NCI-H1417 (cell line): ENCODE measurements at regions not wholly inside any gene's neighbourhood (a gene's known extent, or its start where the extent isn't known, plus 50 kb on each side); places are given as distances from the start of the nearest gene placed in this dataset.
"Not testable (repeated sequence)": the region's sequence is repeated elsewhere in the genome, so short reads cannot be mapped to it uniquely, and the experiment has no call there.

Source experiments
- DNase-seq, 3 experiments: peaks; one replicate each; lab custom pipeline; 2025; lab: John Stamatoyannopoulos, UW

DNA sequence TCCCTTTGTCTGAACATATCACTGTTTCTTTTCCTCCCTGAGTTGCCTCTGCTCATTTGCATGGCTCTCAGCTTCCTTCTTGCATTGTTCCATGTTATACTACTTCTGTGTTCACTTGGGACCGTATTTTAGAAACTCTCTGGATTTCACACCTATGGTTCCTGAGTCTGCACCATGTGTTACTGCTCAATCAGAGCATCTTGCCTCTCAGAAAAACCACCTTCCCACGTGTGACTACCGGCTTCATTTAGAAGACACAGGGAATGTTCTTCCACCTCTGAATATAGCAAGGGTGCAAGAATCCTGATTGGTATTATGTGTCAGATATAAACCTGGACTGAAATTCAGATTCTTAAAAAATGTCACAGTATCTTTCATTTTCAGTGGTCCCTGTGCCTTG lies 731.2 kb downstream of the TDRD15 start:
- DNase-seq = no peak

DNA sequence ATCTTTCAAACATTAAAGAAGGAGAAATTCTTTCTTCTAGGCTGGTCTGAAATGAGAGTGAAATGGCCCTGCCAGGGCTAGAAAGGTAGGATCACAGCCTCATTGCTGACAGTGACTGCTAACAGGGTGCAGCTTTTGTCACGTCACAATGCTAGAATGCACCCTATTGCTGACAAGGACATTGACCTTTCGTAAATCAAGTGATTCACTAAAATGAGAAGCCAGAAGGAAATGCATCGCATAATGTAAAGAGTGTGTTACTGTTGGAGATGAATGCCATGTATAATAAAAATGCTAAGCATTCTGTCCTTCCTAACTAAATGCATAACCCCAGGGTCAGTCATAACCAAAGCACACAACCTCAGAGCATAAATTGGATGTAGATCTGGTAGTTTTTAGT lies 732.9 kb downstream of the TDRD15 start:
- DNase-seq = no peak

DNA sequence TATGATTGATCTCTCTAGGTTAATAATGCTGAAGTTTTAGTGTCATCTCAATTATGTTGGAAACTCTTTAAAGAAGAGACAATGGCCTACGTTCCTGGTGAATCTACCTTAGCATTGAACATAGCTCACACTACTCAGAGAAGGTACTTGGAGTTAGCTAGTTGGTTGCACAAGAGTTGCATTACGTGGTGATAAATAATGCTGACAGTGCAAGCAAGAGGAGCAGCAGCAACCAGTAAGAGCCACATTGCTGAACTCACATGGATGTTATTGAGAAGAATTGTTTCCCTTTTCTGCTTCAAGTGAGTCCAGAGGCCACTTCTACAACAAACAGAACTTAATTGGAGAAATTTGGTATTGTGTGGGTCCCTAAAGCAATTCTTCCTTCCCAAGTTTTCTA lies 737.1 kb downstream of the TDRD15 start:
- no peak for DNase-seq

DNA sequence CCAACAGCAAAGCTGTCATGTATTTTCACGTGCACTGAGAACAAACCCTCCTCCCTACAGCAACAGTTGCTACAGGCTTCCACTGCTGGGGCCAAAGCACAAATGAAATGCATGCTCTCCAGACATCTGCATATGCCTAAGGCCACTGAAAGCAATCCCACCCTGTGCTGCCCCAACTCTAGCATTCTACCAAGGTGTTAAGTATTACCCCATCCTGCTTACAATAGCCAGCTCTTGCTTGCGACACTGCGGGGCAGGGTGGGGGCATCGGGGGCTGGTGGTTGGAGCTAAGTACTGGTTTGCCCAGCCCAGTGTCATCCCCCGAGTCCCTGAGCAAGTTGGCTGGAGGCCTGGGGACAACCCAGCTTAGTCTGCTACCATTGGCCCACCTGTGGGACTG lies 742.5 kb downstream of the TDRD15 start:
- no peak for DNase-seq

DNA sequence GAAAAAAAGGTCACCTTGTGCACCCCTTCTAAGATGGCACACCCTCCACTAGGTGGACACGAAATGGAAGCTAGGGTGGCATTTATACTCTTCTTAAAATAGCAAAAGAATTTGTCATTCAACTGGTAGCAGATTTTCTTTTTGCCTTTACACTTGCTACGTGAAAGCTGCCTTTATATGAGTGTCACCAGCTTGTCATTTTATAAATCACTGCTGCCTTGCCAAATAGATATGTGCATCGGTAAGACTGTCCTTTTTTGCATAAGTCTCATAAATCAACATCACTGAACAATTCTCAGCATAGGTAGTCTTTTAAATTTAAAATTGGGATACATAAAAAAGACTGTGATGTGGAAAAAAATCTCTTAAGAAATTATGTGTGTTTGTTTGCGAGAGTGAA lies 764.1 kb downstream of the TDRD15 start:
- DNase-seq = no peak

DNA sequence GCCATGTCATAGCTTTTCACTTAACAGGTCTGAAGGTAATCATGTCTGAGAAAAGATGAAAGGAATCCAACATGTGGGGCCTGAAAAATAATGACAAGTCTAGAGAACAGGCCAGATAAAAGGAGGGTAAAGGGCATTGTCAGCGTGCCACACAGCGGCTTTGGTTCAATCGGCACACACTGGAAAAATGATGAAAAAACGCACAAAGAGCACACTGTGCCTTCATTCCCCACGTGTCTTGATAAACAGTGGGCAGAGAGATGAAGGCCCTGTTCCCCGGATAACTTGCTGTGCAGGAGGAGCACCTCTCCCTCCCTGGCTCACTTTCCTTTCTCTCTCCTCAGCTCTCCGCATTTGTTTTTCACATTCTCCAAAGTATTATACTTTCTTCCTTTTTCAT lies 766.3 kb downstream of the TDRD15 start:
- DNase-seq = no peak

DNA sequence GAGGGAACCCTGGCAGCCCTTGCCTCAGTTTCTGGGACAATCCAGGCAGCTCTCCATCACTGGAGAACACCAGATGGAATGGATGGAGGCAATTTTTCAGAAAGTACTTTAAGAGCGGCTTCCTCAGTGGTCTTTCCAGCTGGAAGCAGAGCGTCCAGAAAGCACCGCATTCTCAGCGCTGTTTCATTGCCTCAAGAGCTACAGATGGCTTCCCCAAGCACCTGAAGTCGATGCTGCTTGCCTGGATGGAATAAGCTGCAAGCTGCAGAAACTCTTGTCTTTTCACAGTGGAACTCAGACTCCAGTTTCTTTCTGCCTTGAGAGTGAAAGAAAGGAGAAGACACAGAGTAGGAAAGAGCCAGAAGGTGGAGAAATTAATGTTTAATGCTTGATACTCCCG lies 766.9 kb downstream of the TDRD15 start:
- DNase-seq = no peak

DNA sequence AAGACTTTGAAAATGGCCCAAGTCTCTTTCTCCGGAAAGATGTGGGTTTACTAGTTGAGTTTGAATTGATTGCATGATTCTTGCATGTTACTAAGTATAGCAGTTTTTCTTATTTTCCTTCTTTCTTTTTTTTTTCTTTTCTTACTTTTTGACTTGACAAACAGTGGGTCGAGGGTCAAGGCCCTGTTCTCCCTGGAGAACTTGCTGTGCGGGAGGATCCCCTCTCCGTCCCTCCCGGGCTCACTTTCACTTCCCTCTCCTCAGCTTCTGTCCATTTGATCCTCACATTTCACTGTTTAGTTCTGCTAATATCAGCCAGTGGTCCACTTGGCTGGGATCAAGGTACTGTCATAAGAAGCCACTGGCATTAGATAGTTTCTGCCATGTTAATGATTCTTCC lies 767.4 kb downstream of the TDRD15 start:
- DNase-seq = no peak

DNA sequence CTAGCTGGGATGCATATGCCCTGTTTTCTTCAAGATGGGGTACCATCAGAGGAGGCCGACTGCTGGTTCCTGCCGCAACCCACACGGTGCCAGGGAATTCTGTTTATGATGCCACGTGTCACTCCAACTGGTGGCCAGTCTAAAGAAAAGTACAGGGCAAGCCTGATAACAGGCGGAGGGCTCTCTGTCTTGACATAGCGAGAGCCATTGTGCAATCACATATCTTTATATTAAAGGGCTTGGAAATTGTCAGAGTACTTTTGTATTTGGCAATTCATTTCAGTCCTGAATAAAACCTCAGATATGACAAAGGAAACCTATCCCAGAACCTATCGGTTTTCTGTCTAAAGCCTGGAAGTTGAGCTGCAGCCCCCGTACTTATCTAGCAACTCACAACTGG lies 768.4 kb downstream of the TDRD15 start:
- no peak for DNase-seq

DNA sequence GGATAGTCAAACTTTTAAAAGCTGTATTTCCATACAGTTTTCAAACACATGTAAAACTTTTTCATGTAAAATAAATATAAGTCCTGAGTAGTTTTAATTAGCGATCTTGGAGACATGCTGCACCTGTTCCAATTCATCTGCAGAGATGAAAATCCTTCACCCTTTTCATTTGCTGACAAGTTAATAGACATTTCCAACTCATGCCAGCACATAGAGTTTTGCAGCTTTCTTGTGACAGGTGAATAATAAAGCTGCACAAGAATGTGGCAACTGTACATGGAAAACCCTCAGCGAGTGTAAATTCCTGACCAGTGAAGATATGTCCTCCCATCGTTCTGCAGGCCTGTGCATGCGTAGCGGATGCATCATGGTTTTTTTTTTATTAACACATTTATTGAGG lies 771.4 kb downstream of the TDRD15 start:
- DNase-seq = no peak

DNA sequence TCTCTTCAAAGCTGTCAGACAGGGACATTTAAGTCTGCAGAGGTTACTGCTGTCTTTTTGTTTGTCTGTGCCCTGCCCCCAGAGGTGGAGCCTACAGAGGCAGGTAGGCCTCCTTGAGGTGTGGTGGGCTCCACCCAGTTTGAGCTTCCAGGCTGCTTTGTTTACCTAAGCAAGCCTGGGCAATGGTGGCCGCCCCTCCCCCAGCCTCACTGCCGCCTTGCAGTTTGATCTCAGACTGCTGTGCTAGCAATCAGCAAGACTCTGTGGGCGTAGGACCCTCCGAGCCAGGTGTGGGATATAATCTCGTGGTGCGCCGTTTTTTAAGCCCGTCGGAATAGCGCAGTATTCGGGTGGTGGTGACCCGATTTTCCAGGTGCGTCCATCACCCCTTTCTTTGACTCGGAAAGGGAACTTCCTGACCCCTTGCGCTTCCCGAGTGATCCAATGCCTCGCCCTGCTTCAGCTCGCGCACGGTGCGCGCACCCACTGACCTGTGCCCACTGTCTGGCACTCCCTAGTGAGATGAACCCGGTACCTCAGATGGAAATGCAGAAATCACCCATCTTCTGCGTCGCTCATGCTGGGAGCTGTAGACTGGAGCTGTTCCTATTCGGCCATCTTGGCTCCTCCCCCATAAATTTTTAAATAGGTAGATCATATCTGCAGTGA lies 785.1 kb downstream of the TDRD15 start:
- DNase-seq = not testable (repeated sequence)

DNA sequence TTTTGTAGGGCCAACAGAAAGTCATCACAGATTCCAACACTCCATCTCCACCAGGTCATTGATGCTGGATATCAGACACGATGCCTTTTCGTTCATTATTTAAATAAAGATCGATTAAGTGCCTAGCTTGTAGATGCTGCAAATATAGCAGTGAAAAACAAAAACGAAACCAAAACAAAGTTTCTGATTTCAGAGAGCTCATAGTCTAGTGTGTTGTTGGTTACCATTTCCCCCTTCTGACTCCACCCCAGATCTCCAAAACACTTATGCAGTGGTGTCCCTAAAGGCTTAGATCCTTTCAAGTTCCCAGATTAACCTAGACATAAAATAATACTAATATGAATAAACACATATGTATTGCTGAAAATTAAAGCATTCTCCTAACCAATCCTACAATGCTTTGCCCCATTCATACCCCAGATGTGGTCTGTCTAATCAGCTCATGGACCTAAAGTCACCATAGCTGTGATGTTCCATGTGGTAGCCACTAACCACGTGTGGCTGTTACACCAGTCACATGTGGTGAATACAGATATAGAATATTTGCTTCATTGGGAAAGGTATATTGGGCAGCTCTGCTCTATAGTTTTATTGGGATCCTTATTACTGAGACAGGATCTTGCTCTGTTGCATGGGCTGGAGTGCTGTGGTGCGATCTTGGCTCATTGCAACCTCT lies 787.2 kb downstream of the TDRD15 start:
- no peak for DNase-seq

DNA sequence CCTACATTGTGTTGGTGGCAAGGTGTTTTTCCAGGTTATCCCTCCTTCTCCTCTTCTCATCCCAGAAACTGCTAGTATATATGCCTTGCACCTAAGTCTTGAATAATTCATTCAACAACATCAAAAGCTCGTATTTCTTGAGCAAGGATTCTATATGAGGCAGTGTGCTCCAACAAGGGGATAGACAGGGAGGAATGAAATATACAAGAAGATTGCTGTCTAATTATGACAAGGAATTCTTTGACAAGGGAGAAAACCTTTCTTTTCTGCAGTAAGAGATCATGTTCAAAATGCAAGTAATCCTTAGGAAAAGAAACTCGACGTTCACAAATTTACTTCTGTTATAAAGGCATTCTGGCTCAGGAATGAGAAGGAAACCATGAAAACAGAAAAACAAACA lies 788.6 kb downstream of the TDRD15 start:
- no peak for DNase-seq

DNA sequence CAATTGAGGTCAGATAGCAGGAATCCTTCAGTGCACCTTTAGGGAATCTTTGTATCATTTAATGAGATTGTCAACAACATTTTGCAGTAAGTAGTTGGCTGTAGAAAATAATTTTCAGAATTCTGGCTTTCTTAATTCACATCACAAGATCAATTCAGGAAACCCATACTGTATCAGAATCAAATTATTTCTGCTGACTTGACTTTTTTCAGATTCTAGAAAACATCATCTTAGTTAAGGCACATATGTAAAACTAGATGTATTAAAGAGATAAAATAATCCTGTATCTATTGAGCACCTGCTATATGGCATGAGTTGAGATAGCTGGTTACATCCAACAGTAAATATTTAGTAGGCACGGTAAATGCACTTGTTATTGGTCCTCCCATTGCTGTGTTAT lies 791.4 kb downstream of the TDRD15 start:
- DNase-seq = no peak

DNA sequence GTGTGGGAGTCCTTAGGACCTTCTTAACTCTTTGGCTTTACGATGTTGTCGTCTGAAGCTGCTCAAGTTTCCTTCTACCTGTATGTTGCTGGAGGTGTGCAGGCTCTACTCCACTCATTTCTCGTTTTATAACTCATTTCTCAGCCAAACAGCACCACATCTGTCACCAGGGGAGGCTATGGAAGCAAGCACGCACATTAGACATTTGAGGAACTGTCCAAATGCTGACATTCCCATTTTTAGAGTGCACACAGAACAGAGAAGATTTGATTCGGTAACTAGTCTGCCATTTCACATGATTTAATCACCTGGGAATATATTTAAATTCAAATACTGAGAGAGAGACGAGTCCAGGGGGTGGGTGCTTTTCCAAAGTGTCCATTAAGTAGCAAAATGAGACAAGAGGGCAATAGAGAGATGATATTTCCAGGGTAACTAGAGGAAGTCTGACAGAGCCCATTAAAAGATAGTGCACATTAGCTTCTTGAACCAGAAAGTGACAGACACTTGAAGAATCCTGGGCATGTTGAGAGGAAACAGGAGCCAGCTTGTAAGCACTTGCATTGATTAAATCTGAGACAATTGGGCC lies 793.3 kb downstream of the TDRD15 start:
- no peak for DNase-seq

DNA sequence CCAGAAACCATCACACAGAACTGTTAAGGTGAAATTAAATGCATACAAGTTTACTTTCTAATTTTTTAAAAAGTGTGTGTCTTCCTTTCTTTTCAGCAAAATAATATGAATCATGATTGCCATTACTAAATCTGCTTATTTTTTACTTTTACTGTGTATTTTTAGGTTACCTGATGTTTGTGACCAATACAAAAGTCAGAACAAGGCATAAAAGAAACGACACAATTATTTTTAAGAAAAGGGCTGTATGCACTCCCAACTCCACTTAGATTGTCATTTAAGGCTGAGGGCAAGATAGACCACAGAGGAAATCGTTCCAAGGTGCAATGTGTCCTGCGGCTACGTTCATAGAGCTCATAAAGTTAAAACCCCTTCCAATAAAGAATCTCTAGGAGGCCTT lies 797.0 kb downstream of the TDRD15 start:
- no peak for DNase-seq

DNA sequence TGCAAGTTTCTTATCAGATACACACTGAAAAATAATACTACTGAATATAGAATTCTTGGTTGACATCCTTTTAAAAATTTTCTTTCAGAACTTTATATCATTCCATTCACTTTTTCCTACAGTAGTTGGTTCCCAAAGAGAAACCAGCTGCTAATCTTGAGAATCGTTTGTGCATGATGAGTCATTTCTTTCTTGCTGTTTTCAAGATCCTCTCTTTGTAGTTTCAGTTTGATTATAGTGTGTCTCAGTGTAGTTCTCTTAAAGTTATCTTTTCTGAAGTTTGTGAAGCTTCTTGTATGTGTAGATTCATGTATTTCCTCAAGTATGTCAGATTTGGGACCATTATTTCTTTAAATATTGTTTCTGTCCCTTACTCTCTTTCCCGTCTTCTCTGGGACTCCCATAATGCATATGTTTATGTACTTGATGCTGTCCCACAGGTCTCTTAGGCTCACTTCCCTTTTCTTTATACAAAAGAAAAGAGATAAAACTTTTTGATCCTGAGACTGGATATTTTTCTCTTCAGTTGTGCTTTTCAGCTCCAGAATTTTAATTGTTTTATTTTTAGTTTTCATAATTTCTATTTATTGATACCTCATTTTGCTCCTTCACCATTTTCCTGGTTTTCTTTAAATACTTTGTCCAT lies 801.0 kb downstream of the TDRD15 start:
- DNase-seq = no peak

DNA sequence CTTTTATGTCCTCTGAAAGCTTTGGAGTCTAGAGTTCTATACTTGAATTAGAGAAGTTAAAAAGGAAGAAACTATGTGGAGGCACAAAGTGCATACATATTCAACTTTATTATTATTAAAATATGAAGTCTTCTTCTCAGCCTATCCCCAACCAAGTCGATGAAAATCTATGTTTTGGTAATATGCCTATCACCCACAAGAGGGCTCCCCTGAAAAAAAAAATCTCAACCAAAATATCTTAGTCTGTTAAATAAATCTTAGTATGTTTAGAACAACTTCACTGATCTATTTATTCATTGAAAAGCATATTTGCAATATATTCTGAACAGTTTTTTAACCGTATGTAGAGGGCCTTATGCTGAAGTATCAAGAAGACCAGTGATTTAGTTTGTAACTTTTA lies 804.5 kb downstream of the TDRD15 start:
- DNase-seq = no peak

DNA sequence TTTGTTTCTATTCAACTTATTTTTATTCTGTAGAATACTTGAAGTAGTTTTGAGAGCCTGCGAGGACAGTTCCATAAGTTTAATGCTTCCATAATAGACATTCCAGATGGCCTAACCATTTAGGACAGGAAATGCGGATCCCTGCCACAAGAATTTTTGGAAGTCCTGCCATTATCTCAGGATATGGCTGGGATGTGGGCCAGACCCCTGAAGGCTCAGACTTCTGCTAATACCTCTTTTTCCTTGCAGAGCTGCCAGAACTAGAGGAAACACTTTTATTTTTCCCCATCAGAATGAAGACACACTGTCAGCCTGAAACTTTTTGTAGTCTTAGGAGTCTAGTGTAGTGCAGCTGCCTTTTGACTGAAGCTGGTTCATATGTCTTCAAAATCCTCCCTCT lies 806.5 kb downstream of the TDRD15 start:
- DNase-seq = no peak

DNA sequence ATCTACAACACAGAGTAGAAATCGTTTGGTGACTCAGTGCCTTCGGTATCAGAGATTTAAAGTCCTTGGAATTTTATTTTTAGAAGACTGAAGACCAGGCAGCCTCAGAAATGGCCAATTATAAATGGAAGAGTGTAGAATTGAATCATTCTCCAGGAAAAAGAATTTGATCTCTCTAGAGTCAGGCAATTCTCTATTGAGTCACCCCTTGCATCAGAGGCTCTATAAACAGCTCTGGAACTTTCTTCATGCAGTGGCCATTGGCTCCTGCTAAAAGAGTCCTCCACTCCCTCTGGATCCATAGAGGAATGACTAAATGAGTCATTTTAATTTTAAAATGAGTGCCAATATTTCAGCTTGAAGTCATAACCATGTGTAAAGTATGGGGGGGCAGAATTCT lies 816.2 kb downstream of the TDRD15 start:
- no peak for DNase-seq

DNA sequence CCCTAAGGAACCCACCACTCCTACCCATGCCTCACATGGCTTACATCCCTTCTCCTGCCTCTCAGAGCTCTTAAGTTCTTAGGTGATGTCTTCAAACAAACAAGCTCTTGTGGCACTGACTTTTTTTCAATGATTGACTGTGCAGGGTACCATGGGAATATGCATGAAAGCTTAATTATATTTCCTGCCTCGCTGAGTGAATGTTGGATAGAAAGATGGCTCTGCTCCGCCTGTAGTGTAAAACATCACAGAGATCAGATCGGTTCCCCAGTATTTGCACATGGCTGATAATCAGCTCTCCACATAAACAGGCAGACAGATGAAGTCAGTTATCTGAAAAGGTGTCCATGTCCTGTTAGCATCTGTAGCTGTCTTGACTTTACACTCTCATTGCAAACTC lies 820.8 kb downstream of the TDRD15 start:
- DNase-seq = no peak

DNA sequence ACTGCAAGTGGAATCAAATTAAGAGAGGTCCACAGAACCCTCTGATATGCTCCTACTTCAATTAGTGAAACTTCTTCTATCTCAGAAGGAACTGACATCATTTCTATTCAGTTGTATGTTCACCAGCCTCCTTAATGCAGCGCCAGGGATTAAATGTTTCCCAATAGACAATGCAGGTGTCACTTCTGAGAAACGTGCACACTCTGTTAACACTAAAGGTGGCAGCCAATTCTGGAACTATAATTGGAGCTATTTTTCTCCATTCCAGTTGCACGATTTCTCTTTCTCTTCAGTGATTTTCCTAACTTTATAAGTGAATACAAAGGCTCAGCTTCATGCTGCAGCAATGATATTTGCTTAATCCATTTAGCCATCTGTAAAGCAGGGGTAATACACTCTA lies 821.9 kb downstream of the TDRD15 start:
- no peak for DNase-seq

DNA sequence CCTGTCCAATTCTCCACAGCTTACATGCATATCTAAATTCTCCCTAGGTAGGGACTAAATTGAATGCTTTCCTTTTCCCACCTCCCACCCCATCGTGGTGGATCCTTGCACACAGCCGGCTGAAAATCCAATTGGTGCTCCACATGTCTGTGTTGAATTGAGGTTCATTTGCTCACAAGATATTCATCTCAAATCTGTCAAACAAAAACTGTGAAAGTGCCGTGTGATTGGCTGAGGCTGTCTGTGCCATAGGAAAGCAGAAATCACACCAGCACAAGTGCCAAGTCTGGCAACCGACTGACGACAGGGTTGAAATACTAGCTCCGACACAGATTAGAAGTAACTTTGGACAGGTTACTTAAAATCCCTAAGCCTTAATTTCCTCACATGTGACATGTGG lies 823.3 kb downstream of the TDRD15 start:
- DNase-seq = no peak
